IPS-18a (cell line): ENCODE measurements at regions not wholly inside any gene's neighbourhood (a gene's known extent, or its start where the extent isn't known, plus 50 kb on each side); places are given as distances from the start of the nearest gene placed in this dataset.
A peak's percentile ranks its signal among the peaks of the same experiment; 100 is the strongest.
"Not testable (repeated sequence)": the region's sequence is repeated elsewhere in the genome, so short reads cannot be mapped to it uniquely, and the experiment has no call there.

Experiments
- H3K27ac ChIP-seq: one replicate; pipeline ENCODE4 v1.5.1; 2013; ENCODE audit warnings: low read length
- H3K27me3 ChIP-seq: one replicate; pipeline ENCODE4 v1.6.1; 2013; ENCODE audit warnings: mild to moderate bottlenecking, low read length; ENCODE audit not compliant: control insufficient read depth, insufficient read depth
- H3K36me3 ChIP-seq: one replicate; pipeline ENCODE4 v1.6.1; 2013; ENCODE audit warnings: low read depth, low read length; ENCODE audit not compliant: control insufficient read depth
- H3K4me1 ChIP-seq: one replicate; pipeline ENCODE4 v1.6.1; 2013; ENCODE audit warnings: low read depth, low read length; ENCODE audit not compliant: control insufficient read depth
- H3K4me3 ChIP-seq: one replicate; pipeline ENCODE4 v1.5.1; 2013; ENCODE audit warnings: low read length
- H3K9ac ChIP-seq: one replicate; pipeline ENCODE4 v1.6.1; 2013; ENCODE audit warnings: mild to moderate bottlenecking, low read length, moderate library complexity
- H3K9me3 ChIP-seq: one replicate; pipeline ENCODE4 v1.6.1; 2013; ENCODE audit warnings: low read depth, low read length; ENCODE audit not compliant: control insufficient read depth

DNA sequence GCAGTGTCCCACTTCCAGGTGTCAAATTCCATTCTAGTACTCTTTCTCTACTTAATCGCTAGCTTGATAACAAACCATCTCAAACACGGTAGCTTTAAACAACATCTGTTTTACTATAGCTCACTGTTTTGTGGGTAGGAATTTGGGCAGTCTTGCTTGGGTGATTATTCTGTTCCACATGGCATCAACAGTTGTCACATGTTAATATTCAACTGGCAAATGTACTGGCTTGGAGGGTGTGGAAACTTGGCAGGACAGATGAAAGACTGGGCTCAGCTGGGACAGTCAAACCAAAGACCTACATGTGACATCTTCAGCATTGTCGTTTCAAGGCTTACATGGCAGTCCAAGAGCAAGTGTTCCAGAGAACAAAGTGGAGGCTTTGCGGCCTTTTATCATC is 241.8 kb downstream of the PTH2R start:
- Histone ChIP-seq H3K27ac (no peak overlapping the region), H3K27me3 (no peaks in the 10 kb centered on the region), H3K9ac (no peak overlapping the region), H3K4me1 (no peaks in the 10 kb centered on the region), H3K9me3 (no peaks in the 10 kb centered on the region), H3K4me3 (no peak overlapping the region), H3K36me3 (no peaks in the 10 kb centered on the region)

DNA sequence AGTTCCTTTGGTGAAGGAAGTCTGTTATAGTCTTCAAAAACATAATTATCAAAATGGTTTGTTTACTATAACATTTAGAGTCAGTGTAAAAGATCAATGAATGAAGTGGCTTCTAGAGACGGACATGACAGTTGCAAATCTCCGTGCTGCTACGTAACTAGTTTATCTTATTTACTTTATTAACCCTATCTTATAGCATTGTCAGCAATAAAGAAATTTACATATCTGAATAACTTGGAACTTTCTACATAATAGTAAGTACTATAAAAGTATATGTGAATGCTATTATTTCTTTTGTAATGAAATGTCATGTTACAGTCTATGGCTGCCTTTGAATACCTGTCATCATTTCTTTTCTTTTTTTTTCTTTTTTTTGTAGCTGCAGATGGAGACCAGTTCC is 246.8 kb downstream of the PTH2R start:
- no peaks in the 10 kb centered on the region for H3K36me3 ChIP-seq
- no peaks in the 10 kb centered on the region for H3K27me3 ChIP-seq
- no peaks in the 10 kb centered on the region for H3K4me1 ChIP-seq
- no peak overlapping the region for H3K9ac ChIP-seq
- no peak overlapping the region for H3K4me3 ChIP-seq
- no peaks in the 10 kb centered on the region for H3K9me3 ChIP-seq
- no peak overlapping the region for H3K27ac ChIP-seq

DNA sequence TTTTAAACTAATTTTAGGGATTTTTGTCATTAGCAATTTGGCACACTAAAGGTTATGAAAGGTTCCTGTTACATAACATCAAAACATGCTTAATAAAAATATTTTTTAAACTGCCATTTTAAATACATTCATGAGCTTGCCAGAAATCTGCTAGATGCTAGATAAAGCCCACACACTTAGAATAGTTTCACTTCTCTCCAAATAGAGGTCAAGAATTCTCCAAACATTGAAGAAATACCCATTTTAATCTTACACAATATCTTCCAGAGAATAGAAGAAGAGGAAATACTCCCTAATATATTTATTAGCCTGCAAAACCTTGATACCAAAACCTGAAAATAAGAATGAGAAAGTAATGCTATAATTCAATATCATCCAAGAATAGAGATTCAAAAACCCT is 247.5 kb downstream of the PTH2R start:
- H3K4me3 ChIP-seq, result no peak overlapping the region
- no peaks in the 10 kb centered on the region for H3K27me3 ChIP-seq
- H3K9ac ChIP-seq, result no peak overlapping the region
- H3K36me3 ChIP-seq, result no peaks in the 10 kb centered on the region
- no peak overlapping the region for H3K27ac ChIP-seq
- H3K4me1 ChIP-seq, result no peaks in the 10 kb centered on the region
- H3K9me3 ChIP-seq, result no peaks in the 10 kb centered on the region

DNA sequence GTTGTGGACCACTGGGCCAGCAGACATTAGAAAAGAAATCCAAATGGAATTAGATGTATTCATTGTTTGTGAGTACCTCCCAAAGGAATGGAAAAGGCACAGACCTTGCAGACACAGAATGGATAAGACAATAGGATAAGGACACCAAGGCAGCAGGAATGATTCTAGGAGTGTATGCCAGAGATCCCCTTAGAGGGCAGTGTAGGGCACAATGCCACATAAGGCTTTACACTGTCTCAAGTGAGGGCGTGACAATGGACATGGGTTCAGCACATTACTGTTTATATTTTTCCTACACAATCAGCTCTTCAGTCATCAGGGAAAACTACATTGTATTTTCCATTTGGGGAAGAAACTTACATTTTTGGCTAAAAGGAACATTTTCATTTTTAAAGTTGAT is 250.9 kb downstream of the PTH2R start:
- Histone ChIP-seq H3K27ac (no peak overlapping the region), H3K9me3 (no peaks in the 10 kb centered on the region), H3K9ac (no peak overlapping the region), H3K36me3 (no peaks in the 10 kb centered on the region), H3K4me1 (no peaks in the 10 kb centered on the region), H3K27me3 (no peaks in the 10 kb centered on the region), H3K4me3 (no peak overlapping the region)

DNA sequence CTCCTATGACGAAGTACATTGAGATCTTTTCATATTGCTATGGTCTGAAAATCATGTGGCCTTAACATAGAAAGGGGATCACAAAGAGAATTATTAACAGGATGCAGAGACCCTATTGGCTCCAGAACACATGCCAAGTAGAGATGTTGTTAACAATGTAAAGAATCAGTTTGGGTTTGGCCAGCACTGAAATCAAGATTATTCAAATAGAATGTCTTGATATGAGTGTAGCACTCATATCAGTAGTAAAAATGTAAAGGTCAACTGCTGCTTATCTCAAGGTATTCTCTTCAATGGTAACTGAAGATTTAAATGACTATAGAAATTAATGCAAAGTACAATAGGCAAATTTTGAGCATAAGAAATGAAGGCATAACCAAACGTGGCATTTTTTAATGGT is 262.8 kb downstream of the PTH2R start:
- H3K9ac ChIP-seq, result no peak overlapping the region
- H3K36me3 ChIP-seq, result no peaks in the 10 kb centered on the region
- peaks cover 12% of the 10 kb centered on the region for H3K4me1 ChIP-seq
- H3K4me3 ChIP-seq, result no peak overlapping the region
- H3K27ac ChIP-seq, result no peak overlapping the region
- no peaks in the 10 kb centered on the region for H3K9me3 ChIP-seq
- H3K27me3 ChIP-seq, result no peaks in the 10 kb centered on the region

DNA sequence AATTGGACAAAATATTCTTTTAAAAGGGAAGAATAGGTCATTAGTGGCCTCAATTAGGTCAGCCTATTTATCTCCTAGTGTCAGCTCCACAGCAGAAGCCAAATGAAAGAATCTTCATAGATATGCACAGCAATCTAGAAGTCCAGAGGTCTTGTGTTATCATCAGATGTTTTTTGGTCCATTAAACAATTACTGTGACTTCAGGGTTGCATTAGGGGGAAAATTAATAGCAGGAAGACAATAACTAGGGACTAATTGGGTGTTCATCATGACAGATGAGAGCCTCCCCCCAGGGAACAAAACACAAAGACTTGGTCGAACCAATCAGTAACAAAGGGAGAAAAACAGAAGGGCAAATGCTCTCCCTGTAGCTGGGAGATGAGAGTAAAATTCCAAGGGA is 264.7 kb downstream of the PTH2R start:
- Histone ChIP-seq H3K9ac (no peak overlapping the region), H3K27ac (peak overlapping the region; percentile 13), H3K4me3 (no peak overlapping the region), H3K27me3 (no peaks in the 10 kb centered on the region), H3K36me3 (no peaks in the 10 kb centered on the region), H3K4me1 (peaks cover 12% of the 10 kb centered on the region), H3K9me3 (no peaks in the 10 kb centered on the region)

DNA sequence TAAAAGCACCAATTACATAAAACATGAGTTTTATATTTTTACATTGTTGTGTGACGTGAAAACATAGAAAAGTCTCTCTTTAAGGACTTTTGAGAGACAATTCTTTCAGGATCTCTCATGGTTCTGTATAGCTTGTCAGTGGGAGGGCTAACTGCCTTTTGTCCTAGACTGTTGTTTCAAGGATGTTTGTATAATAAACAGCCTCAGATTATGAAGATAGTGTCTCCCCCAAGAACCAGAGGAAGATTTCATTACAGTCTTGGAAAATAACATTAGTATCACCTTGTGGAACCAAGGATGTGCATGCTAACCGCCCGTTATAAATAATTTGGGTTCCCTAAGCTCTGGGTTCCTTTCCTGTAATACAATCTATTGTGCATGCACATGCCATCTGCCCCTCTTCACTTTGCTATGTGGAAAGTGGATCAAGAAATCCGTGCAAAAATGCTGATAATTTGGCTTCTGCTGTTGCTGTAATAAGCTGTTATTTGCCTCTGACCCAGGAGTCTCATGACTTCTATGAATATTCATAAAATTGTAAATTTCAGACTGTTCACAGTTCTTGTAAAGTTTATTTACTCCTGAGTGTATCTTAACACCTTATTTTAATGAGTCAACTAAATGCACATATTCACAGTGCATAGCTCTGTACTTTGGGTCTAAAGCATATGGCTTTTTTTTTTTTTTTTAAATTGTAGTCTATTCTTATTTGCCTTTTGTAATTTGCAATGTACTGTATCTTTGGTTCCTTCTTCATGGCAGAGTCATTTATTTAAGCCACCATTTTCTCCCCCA is 265.5 kb downstream of the PTH2R start:
- Histone ChIP-seq H3K9me3 (no peaks in the 10 kb centered on the region), H3K27me3 (no peaks in the 10 kb centered on the region), H3K9ac (no peak overlapping the region), H3K36me3 (no peaks in the 10 kb centered on the region), H3K27ac (no peak overlapping the region), H3K4me1 (peaks cover 12% of the 10 kb centered on the region), H3K4me3 (no peak overlapping the region)

DNA sequence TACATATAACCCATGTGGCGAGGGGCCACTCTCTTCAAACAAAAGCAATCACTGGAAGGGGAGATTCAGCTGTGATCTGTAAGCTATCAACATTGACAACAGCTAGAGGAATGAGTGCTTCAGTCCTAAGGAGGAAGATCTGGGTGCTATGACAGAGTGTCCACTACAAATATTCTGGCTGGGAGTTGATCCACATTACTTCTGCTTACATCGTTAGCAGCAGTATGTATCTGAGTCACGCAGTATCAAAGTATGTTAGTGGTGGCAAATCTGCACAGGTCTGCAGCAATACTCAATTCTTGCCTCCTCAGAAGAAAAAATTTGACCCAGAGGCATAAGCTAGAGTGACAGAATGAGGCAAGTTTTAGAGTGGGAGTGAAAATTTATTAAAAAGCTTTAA is 267.0 kb downstream of the PTH2R start:
- H3K4me1 ChIP-seq, result peaks cover 12% of the 10 kb centered on the region
- no peaks in the 10 kb centered on the region for H3K9me3 ChIP-seq
- no peak overlapping the region for H3K27ac ChIP-seq
- no peak overlapping the region for H3K4me3 ChIP-seq
- H3K27me3 ChIP-seq, result no peaks in the 10 kb centered on the region
- no peak overlapping the region for H3K9ac ChIP-seq
- no peaks in the 10 kb centered on the region for H3K36me3 ChIP-seq

DNA sequence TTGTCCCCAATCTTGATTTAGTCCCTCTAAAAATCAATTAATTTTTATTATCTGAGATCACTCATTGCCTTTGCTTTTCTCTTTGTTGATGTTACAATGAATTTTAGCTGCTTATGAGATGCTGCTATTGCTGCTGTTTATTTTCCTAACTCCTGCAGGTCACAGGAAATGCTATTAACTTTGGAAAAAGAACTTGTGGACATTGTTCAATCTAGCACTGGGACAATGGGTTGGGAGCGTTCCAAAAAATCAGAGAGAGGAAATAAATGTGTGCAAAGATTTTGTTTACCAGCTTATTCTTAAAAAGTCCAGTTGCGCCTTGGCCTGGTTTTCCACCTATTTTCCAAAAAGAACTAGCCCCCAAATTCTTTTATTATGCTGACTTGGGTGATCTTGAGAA is 268.3 kb downstream of the PTH2R start:
- peaks cover 12% of the 10 kb centered on the region for H3K4me1 ChIP-seq
- no peaks in the 10 kb centered on the region for H3K27me3 ChIP-seq
- H3K27ac ChIP-seq, result no peak overlapping the region
- H3K9ac ChIP-seq, result no peak overlapping the region
- no peaks in the 10 kb centered on the region for H3K9me3 ChIP-seq
- no peaks in the 10 kb centered on the region for H3K36me3 ChIP-seq
- no peak overlapping the region for H3K4me3 ChIP-seq

DNA sequence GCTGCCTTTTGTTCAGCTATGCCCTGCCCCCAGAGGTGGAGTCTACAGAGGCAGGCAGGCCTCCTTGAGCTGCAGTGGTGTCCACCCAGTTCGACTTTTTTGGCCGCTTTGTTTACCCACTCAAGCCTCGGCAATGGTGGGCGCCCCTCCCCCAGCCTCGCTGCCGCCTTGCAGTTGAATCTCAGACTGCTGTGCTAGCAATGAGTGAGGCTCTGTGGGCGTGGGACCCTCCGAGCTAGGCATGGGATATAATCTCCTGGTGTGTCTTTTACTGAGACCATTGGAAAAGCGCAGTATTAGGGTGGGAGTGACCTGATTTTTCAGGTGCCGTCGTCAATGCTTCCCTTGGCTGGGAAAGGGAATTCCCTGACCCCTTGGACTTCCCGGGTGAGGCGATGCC is 279.3 kb downstream of the PTH2R start:
- H3K36me3 ChIP-seq, H3K27ac ChIP-seq, H3K9me3 ChIP-seq, H3K4me3 ChIP-seq, H3K4me1 ChIP-seq, H3K27me3 ChIP-seq, H3K9ac ChIP-seq: not testable (repeated sequence)

DNA sequence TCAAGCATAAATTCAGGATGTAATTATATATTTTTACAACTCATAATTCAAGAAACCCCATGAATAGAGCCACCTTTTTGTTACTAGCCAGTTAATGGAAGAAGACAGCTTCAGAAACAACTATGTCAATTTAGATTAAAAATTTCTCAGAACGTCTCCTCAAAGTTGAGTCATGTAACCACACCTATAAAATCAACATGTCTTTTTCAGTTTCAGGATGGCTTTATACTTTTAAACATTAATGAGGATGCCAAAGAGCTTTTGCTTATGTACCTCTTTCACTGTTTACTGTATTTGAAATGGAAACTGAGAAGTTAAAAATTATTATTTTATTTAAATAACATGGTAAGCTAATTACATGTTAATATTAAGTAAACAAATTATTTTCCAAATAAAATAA is 280.1 kb downstream of the PTH2R start:
- Histone ChIP-seq H3K27me3 (no peaks in the 10 kb centered on the region), H3K36me3 (no peaks in the 10 kb centered on the region), H3K4me1 (no peaks in the 10 kb centered on the region), H3K4me3 (no peak overlapping the region), H3K9me3 (peaks cover 3% of the 10 kb centered on the region), H3K27ac (no peak overlapping the region), H3K9ac (no peak overlapping the region)

DNA sequence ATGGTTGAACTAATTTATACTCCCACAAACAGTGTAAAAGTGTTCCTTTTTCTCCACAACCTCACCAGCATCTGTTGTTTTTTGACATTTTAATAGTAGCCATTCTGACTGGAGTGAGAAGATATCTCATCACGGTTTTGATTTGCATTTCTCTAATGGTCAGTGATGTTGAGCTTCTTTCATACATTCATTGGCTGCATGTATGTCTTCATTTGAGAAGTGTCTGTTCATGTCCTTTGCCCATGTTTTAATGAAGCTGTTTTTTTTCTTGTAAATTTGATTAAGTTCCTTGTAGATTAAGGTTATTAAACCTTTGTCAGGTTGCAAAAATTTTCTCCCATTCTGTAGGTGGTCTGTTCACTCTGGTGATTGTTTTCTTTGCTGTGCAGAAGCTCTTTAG is 281.1 kb downstream of the PTH2R start:
- H3K27me3 ChIP-seq, H3K9me3 ChIP-seq, H3K4me1 ChIP-seq, H3K27ac ChIP-seq, H3K36me3 ChIP-seq, H3K9ac ChIP-seq, H3K4me3 ChIP-seq: not testable (repeated sequence)
